ENCODE measurements at regions not wholly inside any gene's neighbourhood (a gene's known extent, or its start where the extent isn't known, plus 50 kb on each side); places are given as distances from the start of the nearest gene placed in this dataset.

GRCh38 chr7:130891254-130892094 is 157.5 kb upstream of the KLF14 start:
- TF ChIP-seq CTCF (IDR thresholded peaks at IDR 0.05) (no peak), POLR2A (IDR thresholded peaks at IDR 0.05) (peak in 1 of 2 donors; percentile 7)
